Right ventricle myocardium inferior (tissue), 1 donor: ENCODE measurements at regions not wholly inside any gene's neighbourhood (a gene's known extent, or its start where the extent isn't known, plus 50 kb on each side); places are given as distances from the start of the nearest gene placed in this dataset.

Experiments used
- ATAC-seq: fragments of 200-7000 bp; cut with Tn5 transposase; one replicate; pipeline ENCODE4 v1.9.1; 2020; ENCODE audit warnings: mild to moderate bottlenecking, moderate library complexity
- DNase-seq: peaks from one replicate; pipeline ENCODE4 v3.0.0; 2021; ENCODE audit errors: missing footprints
- intact Hi-C: fragments of 100-400 bp; cut with DNase I; formaldehyde crosslinking; loops from one replicate; pipeline ENCODE4 v1.11.0; 2022
- donor health status: DM: no; HTN: yes; CAD: no; lungs with severe emphysema.

GRCh38 chr4:54941994-54942552 is 183.3 kb downstream of the KDR start:
- intact Hi-C loops = loop anchor here (10.0 kb wide), 2 partner anchors 157 to 277 kb away; no protein-coding TSS in a partner anchor
- no peak for DNase-seq
- no peak for ATAC-seq

- intact Hi-C loops = loop anchor here (10.0 kb wide), 2 partner anchors 156 to 276 kb away; no protein-coding TSS in a partner anchor
- ATAC-seq (no peak), DNase-seq (no peak)
Observed at GRCh38 chr4:54940996-54941865, 184.2 kb downstream of the KDR start.

- ATAC-seq (no peak), DNase-seq (no peak)
- intact Hi-C loops = no loop called here
Observed at GRCh38 chr4:54937501-54937900, 187.9 kb downstream of the KDR start.

GRCh38 chr4:54933579-54933978 is 191.8 kb downstream of the KDR start:
- no peak for DNase-seq

GRCh38 chr4:54930226-54930625 is 195.2 kb downstream of the KDR start:
- ATAC-seq (no peak), DNase-seq (no peak)
- intact Hi-C loops = no loop called here

More at GRCh38 chr4:54933579-54933978, 191.8 kb downstream of the KDR start:
- ATAC-seq = no peak
- intact Hi-C loops = no loop called here

- intact Hi-C loops = no loop called here
- peak; percentile 84 for ATAC-seq
- DNase-seq = no peak
Observed at GRCh38 chr4:54929459-54929858, 195.9 kb downstream of the KDR start.

- intact Hi-C loops = no loop called here
- ATAC-seq = no peak
Observed at GRCh38 chr4:54924891-54925290, 200.5 kb downstream of the KDR start.

GRCh38 chr4:54915276-54915675 is 210.1 kb downstream of the KDR start:
- ATAC-seq (no peak), DNase-seq (no peak)
- intact Hi-C loops = no loop called here

More at GRCh38 chr4:54924891-54925290, 200.5 kb downstream of the KDR start:
- DNase-seq = no peak

- no peak for DNase-seq
- intact Hi-C loops = no loop called here
Observed at GRCh38 chr4:54914781-54915180, 210.6 kb downstream of the KDR start.

GRCh38 chr4:54913751-54914526 is 211.5 kb downstream of the KDR start:
- intact Hi-C loops = no loop called here
- no peak for DNase-seq
- ATAC-seq = peak; percentile 23

More at GRCh38 chr4:54914781-54915180, 210.6 kb downstream of the KDR start:
- no peak for ATAC-seq

GRCh38 chr4:54912155-54912554 is 213.2 kb downstream of the KDR start:
- ATAC-seq (no peak), DNase-seq (no peak)
- intact Hi-C loops = no loop called here

- no peak for DNase-seq
- intact Hi-C loops = no loop called here
- ATAC-seq = no peak
Observed at GRCh38 chr4:54909961-54910360, 215.4 kb downstream of the KDR start.

- DNase-seq = peak; percentile 33
- ATAC-seq = no peak
- intact Hi-C loops = no loop called here
Observed at GRCh38 chr4:54908763-54909162, 216.6 kb downstream of the KDR start.

- DNase-seq (no peak), ATAC-seq (no peak)
- intact Hi-C loops = no loop called here
Observed at GRCh38 chr4:54904953-54905352, 220.4 kb downstream of the KDR start.

- ATAC-seq (no peak), DNase-seq (no peak)
- intact Hi-C loops = no loop called here
Observed at GRCh38 chr4:54902976-54903375, 222.4 kb downstream of the KDR start.

GRCh38 chr4:54902271-54902670 is 223.1 kb downstream of the KDR start:
- no peak for ATAC-seq
- DNase-seq = no peak
- intact Hi-C loops = no loop called here

- intact Hi-C loops = no loop called here
- DNase-seq = no peak
- ATAC-seq = no peak
Observed at GRCh38 chr4:54901202-54901601, 224.2 kb downstream of the KDR start.

- ATAC-seq (no peak), DNase-seq (no peak)
- intact Hi-C loops = no loop called here
Observed at GRCh38 chr4:54898656-54899340, 226.6 kb downstream of the KDR start.

GRCh38 chr4:54898056-54898562 is 227.3 kb downstream of the KDR start:
- no peak for ATAC-seq
- no peak for DNase-seq
- intact Hi-C loops = no loop called here
